Superior temporal gyrus (tissue), 1 donor: ENCODE measurements at regions not wholly inside any gene's neighbourhood (a gene's known extent, or its start where the extent isn't known, plus 50 kb on each side); places are given as distances from the start of the nearest gene placed in this dataset.
"Not testable (repeated sequence)": the region's sequence is repeated elsewhere in the genome, so short reads cannot be mapped to it uniquely, and the experiment has no call there.

Source experiments
- DNase-seq: peaks from one replicate; pipeline ENCODE4 v3.0.0-alpha.2; 2016; ENCODE audit errors: extremely low spot score

- no peak for DNase-seq
These were observed 219.6 kb downstream of the RND3 start for GRCh38 chr2:150267651-150268415.

GRCh38 chr2:150266931-150267330 is 220.5 kb downstream of the RND3 start:
- no peak for DNase-seq

GRCh38 chr2:150264442-150264841 is 223.0 kb downstream of the RND3 start:
- no peak for DNase-seq

- DNase-seq, result no peak
These were observed 225.8 kb downstream of the RND3 start for GRCh38 chr2:150261691-150262090.

GRCh38 chr2:150260636-150261035 is 226.8 kb downstream of the RND3 start:
- no peak for DNase-seq

GRCh38 chr2:150259746-150260145 is 227.7 kb downstream of the RND3 start:
- no peak for DNase-seq

DNA sequence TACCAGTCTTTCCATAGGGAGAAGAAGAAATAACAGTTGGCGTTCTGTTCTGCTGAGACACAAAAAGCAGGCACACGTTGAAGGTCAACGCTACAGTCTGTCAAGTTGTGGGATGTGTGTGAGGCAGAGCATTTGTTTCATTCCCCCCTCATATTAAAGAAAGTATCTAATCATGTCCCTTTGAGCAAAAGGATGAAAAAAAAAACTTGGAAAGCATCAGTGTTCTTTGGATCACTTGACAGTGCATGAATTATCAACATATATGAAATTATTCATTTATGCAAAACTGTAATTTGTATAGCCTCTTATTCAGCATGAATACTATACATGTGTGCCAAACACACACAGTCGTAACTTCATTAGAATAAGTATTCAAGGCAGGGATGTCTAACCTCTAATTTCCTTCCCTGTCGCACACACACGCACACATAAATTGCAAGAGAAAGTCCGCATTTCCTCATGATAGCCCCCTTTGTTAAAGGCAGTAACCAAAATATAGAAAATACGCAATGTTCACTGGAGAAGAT is 228.6 kb downstream of the RND3 start:
- no peak for DNase-seq

DNA sequence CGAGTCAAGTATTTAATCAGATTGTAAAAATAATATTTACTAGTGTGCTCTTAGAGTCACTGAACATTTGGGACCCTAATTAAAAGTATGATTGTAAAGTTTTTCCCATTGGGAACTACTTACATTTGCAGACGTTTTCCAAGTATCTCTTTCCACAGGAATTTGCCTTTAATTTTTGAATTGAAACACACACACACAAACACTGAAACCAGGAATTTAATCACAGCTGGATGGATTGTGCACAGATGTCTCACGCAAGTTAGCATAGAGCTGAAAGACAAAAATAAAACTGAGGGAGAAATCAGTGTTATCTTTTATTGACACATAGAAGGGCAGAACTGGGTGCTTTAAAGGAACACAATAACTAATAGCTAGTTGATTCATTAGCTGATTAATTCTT is 230.7 kb downstream of the RND3 start:
- no peak for DNase-seq

DNA sequence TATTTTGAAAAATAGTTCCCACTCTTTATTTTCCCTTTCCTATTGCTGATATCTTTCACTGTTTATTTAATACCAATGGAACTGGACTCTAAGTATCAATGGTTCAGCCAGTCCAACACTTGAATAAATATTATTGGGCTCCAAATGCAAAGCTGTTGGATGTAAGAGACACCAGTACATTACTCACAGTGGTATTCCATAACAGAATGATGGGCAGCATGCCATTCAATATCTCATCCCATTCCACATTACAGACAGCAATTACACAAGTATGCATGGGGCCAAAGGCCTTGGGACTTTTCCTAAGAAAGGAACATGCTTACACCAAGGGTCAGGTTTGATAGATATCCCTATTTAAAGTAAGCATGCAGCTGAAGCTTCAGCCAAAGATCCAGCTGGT is 231.9 kb downstream of the RND3 start:
- DNase-seq, result no peak

DNA sequence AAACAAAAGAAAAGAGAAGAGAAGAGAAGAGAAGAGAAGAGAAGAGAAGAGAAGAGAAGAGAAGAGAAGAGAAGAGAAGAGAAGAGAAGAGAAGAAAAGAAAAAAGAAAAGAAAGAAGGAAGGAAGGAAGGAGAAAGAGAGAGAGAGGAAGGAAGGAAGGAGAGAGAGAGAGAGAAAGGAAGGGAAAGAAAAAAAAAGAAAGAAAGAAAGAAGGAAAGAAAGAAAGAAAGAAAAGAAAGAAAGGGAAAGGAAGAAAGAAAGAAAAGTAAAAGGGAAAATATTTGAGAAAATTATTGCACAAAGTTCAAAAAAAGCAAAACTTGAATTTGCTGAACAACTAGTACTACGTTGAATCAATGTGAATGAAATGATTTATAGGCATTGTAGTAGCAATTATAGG is 237.7 kb downstream of the RND3 start:
- not testable (repeated sequence) for DNase-seq

DNA sequence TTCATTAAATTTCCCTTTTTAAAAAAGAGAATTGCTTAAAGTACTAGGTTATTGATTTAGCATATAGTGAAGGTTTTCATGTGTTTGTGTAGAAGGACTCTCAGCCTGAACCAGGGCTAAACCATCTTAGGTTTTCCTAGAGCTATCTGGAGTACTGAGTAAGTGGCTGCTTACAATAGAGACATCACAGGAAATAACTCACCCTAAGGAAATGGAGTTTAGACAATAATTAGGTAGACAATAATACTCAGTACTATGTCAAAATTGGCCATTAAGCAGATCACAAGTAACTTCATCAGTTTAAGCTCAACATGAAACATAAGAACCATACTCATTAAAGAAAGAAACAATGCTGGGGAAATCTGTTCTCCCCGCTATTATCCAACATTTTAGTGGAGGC is 240.0 kb downstream of the RND3 start:
- no peak for DNase-seq

GRCh38 chr2:150234787-150235446 is 252.6 kb downstream of the RND3 start:
- peak; percentile 52 for DNase-seq

- DNase-seq, result no peak
These were observed 254.6 kb downstream of the RND3 start for GRCh38 chr2:150232871-150233270.

- DNase-seq, result no peak
These were observed 255.1 kb downstream of the RND3 start for GRCh38 chr2:150232321-150232720.

DNA sequence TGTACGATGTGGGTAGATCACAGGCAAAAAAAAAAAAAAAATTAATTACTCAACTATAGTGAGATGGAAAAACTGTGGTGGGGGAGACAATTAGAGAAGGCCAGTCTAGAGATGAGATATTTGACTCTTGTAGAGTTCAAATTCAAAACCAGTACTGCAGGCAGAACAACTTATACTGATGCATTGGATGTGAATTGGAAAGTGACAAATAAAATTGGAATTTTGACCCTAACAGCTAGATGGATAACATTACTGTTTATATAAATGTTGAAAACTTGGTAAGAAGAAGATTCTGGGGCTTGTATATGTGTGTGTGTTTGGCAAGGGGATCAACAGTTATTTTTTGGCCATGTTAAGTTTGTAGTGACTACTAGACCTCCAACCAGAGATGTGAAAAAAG is 256.9 kb downstream of the RND3 start:
- DNase-seq, result no peak

DNA sequence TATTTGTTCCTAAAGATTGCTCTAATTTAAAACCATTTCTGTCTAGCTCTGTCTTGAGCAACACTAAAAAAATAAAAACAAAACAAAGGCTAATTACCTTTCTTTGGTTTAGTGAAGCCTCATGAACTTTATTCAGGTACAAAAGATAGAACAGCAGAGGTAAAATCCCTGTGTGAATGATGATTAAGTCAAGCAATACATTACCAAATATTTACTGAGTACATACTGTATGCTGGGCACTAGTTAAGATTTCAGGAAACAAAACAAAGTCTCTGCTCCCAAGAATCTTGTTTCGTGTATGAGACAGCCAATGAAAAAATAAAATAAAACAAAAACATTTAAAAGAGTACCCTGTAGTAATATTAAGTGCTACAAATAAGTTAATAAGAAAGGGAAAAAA is 257.5 kb downstream of the RND3 start:
- DNase-seq, result no peak

DNA sequence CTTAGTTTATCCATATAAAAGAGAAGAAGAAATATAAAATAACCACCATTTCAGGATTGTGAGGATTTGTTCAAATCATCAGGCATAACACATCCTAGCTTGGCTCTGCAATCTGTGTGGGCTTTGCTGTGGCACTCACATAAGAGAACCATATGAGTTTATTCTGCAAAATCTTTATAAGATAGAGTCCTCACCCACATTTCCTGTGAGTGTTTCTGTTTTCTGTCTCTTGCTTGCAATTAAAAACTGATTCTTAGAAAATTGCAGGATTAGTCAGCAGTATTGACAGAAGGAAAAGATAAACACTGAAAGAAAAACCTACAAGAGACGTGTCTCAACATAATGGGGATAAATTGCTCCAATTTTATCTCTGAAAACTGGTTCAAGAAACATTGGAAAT is 258.5 kb downstream of the RND3 start:
- no peak for DNase-seq

DNA sequence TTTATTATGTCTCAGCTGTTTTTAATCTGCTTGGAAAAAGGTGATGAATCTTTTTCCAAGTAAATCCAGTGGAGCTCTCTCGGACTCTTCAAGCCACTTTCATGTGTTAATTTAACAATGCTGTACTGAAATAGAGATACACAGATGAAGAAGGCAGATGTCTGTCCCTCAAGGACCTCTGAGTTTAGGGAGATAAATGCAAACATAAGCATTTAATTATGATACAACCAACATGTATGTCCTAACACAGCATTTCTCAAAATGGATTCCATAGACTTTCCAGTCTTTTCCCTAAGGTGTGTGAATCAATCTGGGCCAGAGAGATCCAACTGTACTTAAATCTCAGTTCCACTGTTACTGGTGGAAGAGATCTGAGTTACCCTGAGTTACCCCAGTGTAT is 262.4 kb downstream of the RND3 start:
- DNase-seq, result no peak

DNA sequence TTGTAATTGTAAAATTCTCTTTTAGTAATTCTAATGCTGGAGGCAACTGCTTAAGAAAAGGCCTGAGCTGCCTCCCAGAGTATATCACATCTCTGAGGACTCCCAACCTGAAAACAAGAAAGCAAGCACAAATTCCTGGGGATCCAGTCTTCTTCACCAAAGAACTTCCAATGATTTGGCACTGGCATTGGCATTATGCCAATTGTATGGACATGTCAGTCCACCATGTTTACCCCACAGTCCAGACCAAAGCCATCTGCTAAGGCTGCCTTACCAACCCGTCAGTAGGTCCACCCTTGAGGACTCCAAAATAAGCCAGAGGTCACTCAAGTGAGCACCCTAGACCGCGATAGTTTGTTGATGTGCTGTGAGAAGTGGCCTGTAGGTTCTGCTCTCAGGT is 263.1 kb downstream of the RND3 start:
- no peak for DNase-seq

GRCh38 chr2:150222942-150223341 is 264.5 kb downstream of the RND3 start:
- no peak for DNase-seq

DNA sequence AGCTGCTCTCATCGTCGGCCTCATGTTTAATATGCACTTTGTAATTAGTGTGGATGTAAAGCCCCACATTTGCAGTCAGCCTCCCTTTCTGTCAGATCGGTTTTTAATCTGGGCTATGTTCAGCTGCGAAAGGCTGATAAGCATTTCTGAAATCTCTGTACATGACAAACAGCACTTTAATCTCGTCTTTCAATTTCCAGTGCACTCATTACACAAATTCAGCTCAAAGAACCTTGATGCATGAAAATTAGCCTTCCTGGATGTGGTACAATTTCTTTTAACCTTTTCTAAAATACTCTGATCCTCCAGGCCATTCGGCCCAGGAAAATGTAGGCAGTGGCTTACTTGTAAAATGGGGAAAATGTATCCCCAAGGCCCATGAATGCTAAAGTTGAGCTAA is 265.1 kb downstream of the RND3 start:
- DNase-seq, result no peak

DNA sequence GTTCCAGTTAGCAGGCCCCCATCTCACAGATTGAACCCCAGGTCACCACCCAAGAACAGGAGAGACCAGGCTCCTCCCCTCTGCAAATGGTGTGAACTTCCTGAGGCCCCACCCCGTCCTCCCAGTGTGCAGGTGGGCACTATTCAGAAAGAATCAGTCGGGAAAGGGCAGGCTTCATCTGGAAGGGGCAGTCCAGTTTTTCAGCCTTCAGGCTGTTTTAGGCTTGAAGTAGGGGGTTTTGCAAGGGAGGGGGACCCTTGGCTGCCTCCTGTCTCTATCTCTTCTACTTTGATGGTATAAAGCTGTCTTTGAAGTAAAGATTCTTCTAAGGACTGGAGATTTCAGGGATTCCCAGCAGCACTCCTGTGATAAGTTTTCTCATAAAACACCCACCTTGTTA is 267.6 kb downstream of the RND3 start:
- DNase-seq, result no peak

DNA sequence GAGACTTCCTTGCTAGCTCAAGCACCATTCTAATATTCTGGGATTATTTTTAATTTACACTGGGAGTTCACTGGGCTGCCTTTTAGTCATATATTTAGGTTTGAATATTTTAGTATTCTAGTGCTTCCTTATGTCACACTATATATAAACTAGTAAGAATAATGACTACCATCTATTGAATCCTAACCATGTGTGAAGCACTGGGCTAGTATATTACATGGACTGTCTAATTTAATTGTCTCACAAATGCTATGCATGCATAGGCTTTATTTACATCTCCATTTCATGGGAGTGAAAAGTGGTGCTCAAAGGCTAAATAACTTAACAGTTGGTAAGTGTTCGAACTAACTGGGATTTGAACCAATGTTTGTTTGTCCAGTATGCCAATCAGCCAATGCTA is 272.4 kb downstream of the RND3 start:
- no peak for DNase-seq
